Limb (tissue), 2 donors: ENCODE measurements at regions not wholly inside any gene's neighbourhood (a gene's known extent, or its start where the extent isn't known, plus 50 kb on each side); places are given as distances from the start of the nearest gene placed in this dataset.
"Not testable (repeated sequence)": the region's sequence is repeated elsewhere in the genome, so short reads cannot be mapped to it uniquely, and the experiment has no call there.

ENCODE experiments used
- DNase-seq, 2 donors: peaks; one replicate each; pipeline ENCODE4 v3.0.0-alpha.2; 2016; ENCODE audit errors: extremely low spot score in 2 of 2

DNA sequence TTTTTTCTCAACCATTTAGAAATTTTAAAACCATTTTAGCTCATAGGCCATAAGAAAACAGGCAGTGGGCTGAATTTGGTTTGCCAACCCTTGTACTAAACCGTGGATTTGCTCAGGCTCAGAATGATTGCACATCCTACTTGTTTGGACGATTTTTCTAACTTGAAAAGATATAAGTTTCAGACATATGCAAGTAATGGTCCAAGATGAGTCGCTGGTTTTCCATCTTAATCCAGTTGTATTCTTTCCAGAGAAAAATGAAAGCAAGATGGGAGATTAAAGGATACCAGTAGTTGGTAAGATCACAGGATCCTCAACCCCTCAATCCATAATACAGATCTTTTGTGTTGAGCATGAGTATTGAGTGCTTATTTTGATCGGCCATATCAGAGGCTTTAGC is 250.9 kb downstream of the TINAG start:
- no peak for DNase-seq

DNA sequence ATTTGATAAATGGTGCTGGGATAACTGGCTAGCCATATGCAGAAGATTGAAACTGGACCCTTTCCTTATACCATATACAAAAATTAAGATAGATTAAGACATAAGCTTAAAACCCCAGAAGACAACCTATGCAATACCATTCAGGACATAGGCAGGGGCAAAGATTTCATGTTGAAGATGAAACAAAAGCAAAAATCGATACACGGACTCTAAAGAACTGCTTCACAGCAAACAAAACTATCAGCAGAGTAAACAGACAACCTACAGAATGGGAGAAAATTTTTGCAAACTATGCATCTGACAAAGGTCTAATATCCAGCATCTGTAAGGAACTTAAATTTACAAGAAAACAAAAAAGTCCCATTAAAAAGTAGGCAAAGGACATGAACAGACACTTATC is 255.9 kb downstream of the TINAG start:
- not testable (repeated sequence) for DNase-seq

DNA sequence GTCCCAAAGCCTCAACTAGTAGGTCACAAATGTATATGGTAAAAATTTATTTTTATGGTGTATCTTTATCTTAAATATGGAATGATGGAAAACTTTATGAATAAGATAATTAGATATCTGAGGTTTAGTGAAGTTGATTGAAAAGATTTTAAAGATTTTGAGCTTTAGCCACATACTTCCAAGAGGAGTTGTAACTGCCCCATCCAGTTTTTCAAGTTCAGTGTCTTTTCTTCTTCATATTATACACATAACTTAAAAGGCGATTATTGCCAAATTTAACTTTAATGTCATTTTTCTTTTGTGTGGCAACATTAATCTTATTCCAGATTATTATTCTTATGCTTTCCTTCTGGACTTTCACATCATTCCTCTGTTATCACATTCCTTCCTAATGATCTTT is 266.4 kb downstream of the TINAG start:
- DNase-seq: no peak

DNA sequence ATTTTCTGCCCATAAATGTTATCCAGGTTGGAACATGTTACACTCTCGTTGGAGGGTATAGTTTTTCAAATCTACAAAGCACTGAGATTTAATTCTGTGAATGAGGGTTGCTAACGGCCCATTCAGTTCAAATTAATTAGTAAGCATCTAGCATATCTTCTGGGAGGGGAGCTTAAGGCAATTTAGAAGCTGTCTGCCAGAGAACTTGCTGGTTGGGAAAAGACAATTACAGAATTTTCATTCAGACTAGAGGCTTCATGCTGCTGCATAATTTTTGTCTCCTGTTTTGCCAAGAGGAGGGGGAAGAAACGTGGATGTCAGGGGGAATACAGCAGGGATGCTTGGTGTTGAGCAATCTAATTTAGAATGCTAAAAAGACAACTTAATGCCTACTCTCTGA is 268.3 kb upstream of the FAM83B start:
- no peak for DNase-seq

DNA sequence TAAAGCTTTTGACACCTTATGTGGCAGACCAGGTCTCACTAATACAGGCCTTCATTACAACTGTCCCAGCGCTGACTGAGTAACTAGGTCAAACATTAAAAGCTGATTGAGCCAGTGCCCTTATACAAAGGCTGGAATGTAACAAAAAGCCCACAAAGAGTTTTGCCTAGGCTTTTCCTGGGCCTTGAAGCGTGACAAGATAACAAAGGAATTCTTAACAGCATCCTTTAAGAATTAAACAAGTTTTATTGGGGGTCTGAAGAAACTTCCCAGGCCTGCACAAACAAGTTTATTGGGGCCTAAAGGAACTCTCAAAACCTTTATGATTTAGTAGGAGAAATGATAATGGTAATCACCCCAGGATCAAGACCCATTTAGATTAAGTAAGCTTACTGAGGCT is 267.6 kb upstream of the FAM83B start:
- no peak for DNase-seq

DNA sequence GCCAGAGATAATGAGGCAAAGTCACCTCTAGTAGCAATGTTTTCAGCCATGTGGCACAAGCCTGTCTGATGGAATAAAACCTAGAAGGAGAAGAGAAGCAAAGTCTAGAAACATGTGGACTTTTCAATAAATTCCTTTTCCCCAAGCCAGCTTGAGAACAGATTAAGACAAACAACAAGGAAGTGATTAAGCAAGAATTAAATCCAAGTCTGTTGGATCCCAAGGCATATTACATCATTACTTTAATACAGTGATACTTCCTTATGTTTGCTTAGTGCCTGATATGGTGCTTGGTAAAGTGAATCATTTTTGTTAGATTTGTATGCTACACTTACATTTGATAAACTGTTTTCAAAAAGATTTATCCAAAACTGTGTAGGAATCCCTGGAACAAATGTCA is 260.3 kb upstream of the FAM83B start:
- no peak for DNase-seq

DNA sequence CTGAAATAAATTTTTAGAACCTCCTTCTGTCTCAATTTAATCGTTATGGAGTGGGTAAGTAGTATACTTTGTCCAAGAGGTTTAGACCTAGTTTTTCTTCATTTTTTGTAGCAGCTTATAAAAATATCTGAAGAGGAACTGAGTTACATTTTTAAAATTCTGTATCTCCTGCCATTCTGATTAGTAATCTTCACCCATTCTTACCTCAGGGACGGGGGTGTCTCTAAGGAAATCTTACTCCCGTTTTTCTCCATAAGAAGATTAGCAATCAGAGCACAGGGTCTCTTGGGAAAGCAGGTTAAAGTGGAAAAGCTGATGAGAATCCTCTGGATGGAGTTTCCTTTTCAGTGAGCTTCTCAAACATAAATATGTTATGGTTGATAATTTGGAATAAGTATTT is 259.3 kb upstream of the FAM83B start:
- no peak for DNase-seq

DNA sequence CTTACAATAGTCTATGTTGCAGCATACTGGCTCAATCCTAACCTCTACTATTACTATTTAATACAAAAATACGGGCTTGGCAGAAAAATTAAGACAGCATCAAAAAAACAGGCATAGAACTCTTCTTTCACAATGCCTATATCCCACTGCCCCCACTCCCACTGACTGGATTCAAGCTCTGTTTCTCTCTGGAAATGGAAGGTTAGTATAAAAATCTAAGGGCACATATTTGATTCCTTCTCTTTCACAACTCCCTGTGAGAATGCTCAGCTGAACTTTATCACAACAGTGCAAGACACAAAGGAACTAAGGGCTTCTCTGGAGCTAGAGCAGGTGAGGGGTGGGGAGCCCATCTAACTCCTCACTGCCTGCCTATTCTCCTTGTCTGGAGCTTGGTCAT is 258.4 kb upstream of the FAM83B start:
- DNase-seq: no peak

DNA sequence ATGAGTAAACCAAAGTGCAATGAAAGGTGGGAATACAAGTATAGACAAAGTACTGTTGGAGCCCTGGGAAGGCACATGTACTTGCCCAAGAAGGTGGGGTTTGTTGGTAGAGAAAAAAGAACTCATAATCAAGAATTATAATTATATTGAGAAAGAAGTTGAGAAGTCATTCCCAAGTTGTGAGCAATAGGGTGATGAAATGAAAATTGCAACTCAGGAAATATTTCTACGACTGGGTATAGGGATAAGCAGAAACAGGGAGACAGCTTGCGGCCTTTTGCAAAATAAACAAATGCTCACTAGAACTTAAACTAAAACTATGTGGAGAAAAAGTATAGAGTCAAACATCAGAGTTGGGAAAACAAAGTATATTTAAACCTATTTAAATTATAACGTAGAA is 250.7 kb upstream of the FAM83B start:
- no peak for DNase-seq

DNA sequence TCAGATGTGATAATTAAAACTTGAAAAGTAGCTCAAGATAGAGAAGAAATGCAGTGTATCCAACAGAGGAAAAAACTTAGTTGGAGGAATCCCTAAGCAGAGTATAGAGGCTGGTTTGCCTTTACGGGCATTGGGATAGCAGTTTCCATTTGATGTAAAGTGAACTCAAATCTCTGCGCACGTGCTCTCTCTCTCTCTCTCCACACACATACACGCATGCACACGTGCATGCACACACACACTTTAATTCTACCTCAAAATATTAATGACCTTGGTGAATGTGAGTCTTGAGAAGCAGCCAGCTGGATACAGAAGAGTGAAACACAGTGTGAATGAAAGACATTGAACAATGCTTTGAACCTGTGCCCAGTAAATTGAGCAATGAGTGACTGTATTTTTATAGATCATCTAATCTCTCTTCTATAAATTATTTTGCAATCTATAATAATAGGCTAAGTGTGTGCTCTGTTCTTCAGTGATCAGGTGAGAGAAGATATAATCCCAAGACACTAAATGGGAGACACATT is 247.7 kb upstream of the FAM83B start:
- DNase-seq: no peak

DNA sequence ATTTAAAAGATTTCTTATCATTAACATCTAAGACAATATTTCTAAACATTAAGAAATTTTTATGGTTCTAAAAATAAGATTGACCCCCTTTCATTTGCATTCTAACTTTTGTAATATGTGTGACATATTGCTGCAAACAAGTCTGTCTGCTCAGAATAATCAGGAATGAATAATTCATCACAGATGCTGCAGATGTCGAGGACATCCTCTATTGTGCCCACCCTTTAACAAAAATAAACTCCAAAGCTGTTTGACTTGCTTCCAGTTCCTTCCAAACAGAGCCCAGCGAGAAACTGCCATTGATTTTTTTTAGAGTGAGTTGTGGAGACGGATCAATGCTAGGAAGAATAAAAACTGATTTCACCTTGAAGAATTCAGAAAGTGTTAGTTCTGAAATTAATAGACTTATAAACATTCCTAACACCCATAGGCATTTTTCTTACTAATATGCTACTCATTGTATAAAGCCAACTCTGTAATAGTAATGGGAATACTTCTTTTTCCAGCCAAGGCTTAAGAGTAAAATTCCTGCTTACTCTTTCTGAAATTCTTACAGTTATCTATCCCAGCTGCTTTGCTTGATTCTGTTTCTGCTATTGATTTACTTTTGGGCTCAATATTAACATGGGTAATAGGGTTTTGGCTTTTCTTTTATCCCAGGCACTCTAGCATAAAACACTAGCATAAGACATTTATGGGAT is 244.8 kb upstream of the FAM83B start:
- peak in 1 of 2 donors; percentile 21 for DNase-seq

DNA sequence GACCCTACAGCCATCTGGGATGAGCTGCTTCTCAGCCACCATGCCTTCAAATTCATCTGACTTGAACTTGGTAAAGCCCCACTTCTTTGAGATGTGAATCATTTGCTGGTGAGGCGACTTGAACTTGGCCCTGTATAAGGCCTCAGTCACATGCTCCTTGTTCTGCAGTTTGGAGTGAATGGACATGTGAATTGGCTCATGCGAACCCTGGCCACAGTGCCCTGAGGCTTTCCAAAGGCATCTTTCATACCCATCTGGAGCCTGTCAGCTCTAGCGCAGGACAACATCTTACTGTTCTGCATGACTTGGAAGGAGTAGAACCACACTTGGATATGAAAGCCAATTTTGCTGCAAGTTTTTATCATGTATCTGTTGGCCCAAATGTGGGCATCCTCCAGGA is 244.0 kb upstream of the FAM83B start:
- DNase-seq: no peak

DNA sequence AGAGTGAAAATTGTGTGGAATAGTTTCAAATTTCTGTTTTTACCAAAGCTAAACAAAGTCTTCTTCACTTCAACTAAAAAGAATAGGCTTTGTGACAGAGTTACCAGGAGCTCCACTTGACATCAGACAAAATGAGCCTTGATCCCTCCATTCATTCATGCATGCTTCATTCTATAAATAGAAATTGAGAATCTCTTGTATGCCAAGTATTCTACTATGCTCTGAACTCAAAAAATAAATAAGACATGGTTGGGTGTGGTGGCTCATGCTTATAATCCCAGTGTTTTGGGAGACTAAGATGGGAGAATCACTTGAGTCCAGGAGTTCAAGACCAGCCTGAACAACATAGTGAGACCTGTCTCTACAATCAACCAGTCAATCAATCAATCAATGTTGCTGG is 236.6 kb upstream of the FAM83B start:
- DNase-seq: no peak

DNA sequence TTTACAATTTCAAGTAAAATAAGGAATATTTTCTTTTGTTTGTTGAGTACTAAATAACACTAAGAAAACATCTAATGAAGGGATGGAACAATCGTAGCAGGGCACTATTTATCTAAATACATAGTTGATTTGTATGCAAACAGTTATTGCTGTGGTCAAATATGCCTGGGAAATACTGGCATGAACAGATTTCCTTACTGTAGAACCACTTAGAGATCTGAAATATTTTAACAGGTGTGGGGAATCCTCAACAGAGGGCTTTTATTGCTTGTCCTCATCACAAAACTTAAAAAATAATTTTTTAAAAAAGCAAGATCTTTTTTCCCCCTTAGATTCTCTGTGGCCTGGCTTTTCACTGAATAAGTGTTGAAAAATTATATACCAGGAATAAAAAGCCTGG is 233.0 kb upstream of the FAM83B start:
- DNase-seq: no peak

DNA sequence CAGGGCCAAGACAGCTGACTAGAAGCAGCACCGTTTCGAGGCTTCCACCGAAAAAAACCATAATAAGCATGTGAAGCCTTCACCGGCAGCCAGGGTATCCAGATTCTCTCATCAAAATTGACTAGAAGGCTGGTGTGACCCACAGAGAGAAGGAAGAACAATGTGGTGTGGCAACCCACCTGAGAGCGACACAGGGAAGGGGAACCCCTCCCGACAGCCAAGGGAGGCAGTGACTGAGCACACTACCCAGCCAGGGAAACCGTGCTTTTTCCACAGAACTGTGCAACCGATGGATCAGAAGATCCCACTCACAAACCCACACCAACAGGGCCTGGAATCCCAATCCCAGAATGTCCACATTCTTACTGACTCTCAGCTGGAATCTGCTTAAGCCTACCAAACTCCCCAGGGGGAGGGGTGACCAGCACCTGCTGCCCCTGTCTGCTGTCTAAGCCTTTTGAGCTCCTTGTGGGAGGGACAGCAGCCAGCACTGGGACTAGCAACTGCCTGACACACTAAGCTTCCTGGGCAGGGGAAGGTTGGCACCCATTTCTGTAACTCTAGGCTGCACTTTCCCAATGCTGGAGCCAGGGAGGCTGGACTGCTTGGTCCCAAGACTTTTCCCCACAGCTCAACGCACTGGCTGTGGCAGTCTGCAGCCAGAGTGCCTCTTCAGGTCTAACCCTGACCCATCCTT is 231.9 kb upstream of the FAM83B start:
- no peak for DNase-seq

DNA sequence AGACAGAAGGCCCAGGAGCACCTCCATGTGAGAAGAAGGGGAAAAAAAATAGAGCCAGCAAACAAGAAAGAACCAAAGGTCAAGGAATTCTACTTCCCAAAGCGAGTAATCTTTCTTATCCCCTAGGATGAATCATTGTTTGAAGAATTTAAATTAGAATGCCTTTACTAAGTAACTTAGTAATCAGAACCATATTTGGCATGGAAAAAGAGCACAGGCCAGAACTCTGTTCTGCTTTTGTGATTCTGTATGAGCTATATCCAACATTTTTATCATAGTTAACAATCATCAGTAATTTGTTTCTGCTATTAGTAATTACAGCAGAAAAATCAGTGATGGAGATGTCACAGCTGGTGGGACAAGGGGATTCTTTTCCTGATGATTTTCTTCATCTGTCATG is 228.8 kb upstream of the FAM83B start:
- DNase-seq: no peak

DNA sequence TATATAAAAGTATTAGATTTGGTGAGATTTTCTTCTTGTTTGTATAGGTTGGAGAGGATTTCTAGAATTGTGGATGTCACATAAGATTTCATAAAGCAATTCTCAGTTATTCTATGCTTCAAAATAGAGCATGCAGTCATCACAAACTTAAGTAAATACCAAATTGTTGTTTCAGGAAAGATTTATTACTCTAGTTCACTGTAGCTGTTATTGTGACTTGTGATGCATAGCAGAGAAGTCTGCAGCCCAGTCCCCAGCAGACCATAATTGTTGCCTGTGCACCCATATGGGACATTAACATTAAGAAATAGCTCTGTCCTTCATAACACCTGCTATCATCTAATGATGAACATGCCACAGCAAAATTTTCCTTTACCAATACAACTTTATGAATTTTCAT is 228.0 kb upstream of the FAM83B start:
- DNase-seq: no peak

DNA sequence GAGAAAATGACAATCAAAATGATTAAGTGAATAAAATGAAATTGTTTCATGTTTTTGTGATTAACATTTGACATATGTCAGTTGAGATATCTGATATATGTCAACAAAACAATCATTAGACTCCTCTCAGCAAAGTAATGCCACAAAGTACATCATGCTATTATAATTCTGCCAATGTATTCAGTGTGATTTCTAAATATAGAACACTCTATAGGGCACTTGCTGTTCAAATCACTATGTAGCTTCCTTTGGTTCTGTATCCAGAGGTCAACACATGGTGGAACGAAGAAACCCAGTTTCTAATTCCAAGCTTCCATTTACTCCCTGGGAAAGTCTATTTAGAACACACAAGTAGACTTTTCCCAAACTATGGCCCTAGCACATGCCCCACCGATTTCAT is 227.5 kb upstream of the FAM83B start:
- no peak for DNase-seq

DNA sequence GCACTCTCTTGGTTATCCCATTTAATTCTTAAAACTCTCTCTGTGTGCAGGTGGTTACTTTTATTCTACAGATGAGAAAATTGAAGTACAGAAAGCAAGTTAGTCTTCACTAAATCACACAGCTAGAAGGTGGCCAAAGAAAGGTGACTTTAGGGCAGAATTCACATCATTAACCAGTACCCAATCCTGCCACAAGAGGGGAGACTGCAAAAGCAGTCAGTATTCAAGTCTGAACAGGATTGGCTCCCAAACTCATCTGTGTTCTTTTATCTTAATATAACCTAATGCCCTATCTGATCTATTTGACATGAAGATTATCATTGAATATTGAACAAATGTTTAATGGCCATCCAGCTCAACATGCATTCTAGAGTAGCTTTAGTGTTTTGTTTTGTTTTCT is 225.3 kb upstream of the FAM83B start:
- no peak for DNase-seq

DNA sequence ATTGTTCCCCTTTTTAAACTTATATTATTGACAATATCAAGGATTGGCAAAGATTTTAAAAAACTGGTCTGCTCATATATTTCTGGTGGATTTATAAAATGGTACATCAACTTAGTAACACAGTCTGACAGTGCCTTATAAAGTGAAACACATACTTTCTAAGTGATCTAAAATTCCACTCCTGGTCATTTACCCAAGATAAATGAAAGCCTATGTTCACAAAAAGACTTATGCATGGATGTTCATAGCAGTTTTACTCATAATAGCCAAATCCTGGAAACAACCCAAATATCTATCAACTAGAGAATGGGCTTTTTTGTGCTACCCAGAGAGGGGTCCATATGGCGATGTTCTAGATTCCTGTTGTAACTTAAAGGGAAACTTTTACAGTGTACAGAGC is 222.4 kb upstream of the FAM83B start:
- no peak for DNase-seq

DNA sequence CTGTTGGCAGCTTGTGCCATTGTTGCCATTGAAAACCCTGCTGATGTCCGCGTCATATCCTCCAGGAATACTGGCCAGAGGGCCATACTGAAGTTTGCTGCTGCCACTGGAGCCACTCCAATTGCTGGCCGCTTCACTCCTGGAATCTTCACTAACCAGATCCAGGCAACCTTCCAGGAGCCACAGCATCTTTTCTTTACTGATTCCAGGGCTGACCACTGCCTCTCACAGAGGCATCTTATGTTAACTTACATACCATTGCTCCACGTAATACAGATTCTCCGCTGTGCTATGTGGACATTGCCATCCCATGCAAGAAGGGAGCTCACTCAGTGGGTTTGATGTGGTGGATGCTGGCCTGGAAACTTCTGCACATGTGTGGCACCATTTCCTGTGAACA is 221.8 kb upstream of the FAM83B start:
- no peak for DNase-seq

DNA sequence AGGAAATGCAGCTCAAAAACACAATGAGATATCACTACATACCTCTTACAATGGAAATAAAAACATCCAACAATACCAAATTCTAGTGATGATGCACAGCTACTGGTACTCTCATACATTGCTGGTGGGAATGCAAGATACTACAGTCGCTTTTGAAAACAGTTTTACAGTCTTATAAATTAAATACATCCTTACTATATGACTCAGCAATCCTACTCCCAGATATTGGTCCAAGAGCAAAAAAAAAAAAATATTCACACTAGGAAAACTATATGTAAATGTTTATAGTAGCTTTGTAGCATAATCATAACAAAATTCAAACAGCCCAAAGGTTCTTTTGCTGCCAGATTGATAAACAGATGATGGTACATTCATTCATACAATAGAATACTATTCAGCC is 217.4 kb upstream of the FAM83B start:
- DNase-seq: no peak

DNA sequence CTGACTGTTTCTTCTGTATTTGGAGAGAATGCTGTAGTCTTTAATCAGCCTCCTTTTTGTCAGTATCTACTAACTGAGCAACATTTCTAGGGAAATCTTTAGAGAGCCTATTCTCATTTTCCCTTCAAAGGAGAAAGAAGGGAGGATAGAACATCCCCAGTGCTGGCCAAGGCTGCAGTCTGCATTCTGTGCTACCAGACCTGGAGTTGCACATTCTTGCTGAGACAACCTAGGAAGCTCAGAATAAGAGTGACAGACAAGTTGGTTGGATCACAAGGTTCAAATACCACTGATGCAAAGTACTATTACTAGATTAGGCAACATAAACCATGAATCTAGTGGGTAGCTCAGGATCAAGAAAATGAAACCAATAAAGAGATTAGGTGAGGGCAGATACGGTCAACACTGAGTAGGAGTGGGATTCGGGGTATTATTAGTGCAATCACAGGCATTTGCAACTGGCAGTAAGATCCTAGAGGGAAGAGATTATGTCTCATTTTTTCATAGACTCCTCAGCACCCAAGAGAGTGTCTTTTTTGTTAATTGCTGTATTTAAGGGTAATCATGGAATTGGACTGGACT is 213.5 kb upstream of the FAM83B start:
- DNase-seq: no peak
